Spleen (tissue), 11 donors: ENCODE measurements at regions not wholly inside any gene's neighbourhood (a gene's known extent, or its start where the extent isn't known, plus 50 kb on each side); places are given as distances from the start of the nearest gene placed in this dataset.
A peak's percentile ranks its signal among the peaks of the same experiment; 100 is the strongest.

ENCODE experiments used
- DNase-seq: peaks from one replicate; pipeline ENCODE4 v3.0.0-alpha.2; 2020
- H3K27ac ChIP-seq, 8 donors: fragments of 200-600 bp; sonication (generic) in 7 of 8; 1 replicate in 4 of 8; 2 replicates in 4 of 8; pipeline versions ENCODE4 v1.5.0 to v1.8.0; 2016 to 2021; ENCODE audit warnings: inconsistent platforms in 4 of 8, mild to moderate bottlenecking in 4 of 8, moderate library complexity in 1 of 8
- H3K27me3 ChIP-seq, 7 donors: fragments of 200-600 bp; sonication (generic) in 6 of 7; replicated peaks in 1 of 7; 1 replicate in 4 of 7; 2 replicates in 3 of 7; pipeline versions ENCODE4 v1.5.0 to v1.8.0; 2016 to 2021; ENCODE audit warnings: inconsistent platforms in 3 of 7, mild to moderate bottlenecking in 1 of 7
- H3K36me3 ChIP-seq, 6 donors: fragments of 200-600 bp; sonication (generic) in 5 of 6; 1 replicate in 4 of 6; 2 replicates in 2 of 6; pipeline versions ENCODE4 v1.5.0 to v1.8.0; 2016 to 2021; ENCODE audit warnings: inconsistent platforms in 2 of 6
- H3K4me1 ChIP-seq, 6 donors: fragments of 200-600 bp; sonication (generic) in 5 of 6; 1 replicate in 3 of 6; 2 replicates in 3 of 6; pipeline versions ENCODE4 v1.5.0 to v1.8.0; 2016 to 2021; ENCODE audit warnings: inconsistent platforms in 3 of 6
- H3K4me3 ChIP-seq, 8 donors: fragments of 200-600 bp; sonication (generic) in 7 of 8; 1 replicate in 4 of 8; 2 replicates in 4 of 8; pipeline versions ENCODE4 v1.5.0 to v1.8.0; 2016 to 2021; ENCODE audit warnings: inconsistent platforms in 4 of 8, mild to moderate bottlenecking in 4 of 8, moderate library complexity in 2 of 8
- H3K9me3 ChIP-seq, 8 donors: fragments of 200-600 bp; sonication (generic) in 7 of 8; 1 replicate in 4 of 8; 2 replicates in 4 of 8; pipeline versions ENCODE4 v1.5.0 to v1.8.0; 2016 to 2021; ENCODE audit warnings: inconsistent platforms in 4 of 8
- POLR2A ChIP-seq, 3 donors: fragments of 450-650 bp; IDR thresholded peaks; one replicate each; pipeline ENCODE4 v1.5.1; 2017; ENCODE audit warnings: antibody characterized with exemption in 3 of 3, mild to moderate bottlenecking in 1 of 3
- POLR2AphosphoS5 ChIP-seq, 3 donors: sonication (generic); formaldehyde crosslinking; IDR thresholded peaks; one replicate each; pipeline ENCODE4 v1.5.1; 2017; ENCODE audit warnings: antibody characterized with exemption in 3 of 3
- WGBS, 5 donors: extraction: QIAGEN DNeasy Blood & Tissue Kit in 3 of 5; methylation state at CpG; one replicate each; pipeline versions ENCODE4 v1.1.5 to v1.1.7; 2013 to 2018; 5-methylcytosine and 5-hydroxymethylcytosine counted together
- intact Hi-C: fragments of 100-400 bp; cut with DNase I; formaldehyde crosslinking; loops from one replicate; pipeline ENCODE4 v1.15.0; 2023; ENCODE audit warnings: low total_unique reads
- TF ChIP-seq, protein P1 (sequence below), 11 experiments: fragments of 200-600 bp in 7 of 11; fragments of 450-650 bp in 4 of 11; sonication (generic) in 4 of 11; IDR thresholded peaks in 8 of 11; conservative IDR thresholded peaks in 3 of 11; 1 replicate in 7 of 11; 2 replicates in 4 of 11; pipeline versions ENCODE4 v1.4.0 to v1.8.0; 2016 to 2021; ENCODE audit warnings: antibody characterized with exemption in 11 of 11, inconsistent platforms in 4 of 11, mild to moderate bottlenecking in 1 of 11
- donor health status: healthy with polysubstance abuse.
- donor health status: DM: no; HTN: no; CAD: no; lungs with moderate emphysema.
- donor health status: DM: no; HTN: no; CAD: no.
- donor health status: Bipolar disorder and iron deficiency.
- donor health status: healthy.
- donor health status: DM: no; HTN: no; CAD: no.
- donor health status: DM: yes; HTN: yes; CAD: no.

DNA sequence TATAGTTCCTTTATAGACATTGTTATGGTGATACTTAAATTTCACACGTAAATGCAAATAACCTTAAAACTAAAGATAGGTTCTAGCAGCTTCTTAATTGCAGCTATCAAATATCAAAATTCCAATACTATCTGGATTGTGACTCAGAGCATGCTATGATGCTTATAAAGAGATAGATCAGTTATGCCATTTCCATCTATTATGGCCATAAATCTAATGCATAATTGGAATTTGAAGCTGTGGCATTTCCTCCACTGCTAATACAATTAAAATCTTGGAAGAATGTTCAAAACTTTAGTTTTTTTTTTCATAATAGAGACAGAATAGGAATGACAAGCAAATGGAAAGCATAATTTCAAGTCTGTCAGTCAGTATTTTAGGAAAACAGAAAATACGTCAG is 220.8 kb upstream of the GALNT5 start:
- Histone ChIP-seq H3K27ac (no peak overlapping the region), H3K4me1 (no peaks in the 10 kb centered on the region), H3K9me3 (no peaks in the 10 kb centered on the region), H3K27me3 (no peaks in the 10 kb centered on the region), H3K36me3 (no peaks in the 10 kb centered on the region), H3K4me3 (no peak overlapping the region)
- 83 to 89% (median 85%) methylated on average over 2 of the region's 2 CpGs for WGBS, 5 donors
- intact Hi-C loops = no loop called here
- TF ChIP-seq POLR2AphosphoS5 (IDR thresholded peaks at IDR 0.05) (no peak), POLR2A (IDR thresholded peaks at IDR 0.05) (no peak)
- TF ChIP-seq, protein P1, sequence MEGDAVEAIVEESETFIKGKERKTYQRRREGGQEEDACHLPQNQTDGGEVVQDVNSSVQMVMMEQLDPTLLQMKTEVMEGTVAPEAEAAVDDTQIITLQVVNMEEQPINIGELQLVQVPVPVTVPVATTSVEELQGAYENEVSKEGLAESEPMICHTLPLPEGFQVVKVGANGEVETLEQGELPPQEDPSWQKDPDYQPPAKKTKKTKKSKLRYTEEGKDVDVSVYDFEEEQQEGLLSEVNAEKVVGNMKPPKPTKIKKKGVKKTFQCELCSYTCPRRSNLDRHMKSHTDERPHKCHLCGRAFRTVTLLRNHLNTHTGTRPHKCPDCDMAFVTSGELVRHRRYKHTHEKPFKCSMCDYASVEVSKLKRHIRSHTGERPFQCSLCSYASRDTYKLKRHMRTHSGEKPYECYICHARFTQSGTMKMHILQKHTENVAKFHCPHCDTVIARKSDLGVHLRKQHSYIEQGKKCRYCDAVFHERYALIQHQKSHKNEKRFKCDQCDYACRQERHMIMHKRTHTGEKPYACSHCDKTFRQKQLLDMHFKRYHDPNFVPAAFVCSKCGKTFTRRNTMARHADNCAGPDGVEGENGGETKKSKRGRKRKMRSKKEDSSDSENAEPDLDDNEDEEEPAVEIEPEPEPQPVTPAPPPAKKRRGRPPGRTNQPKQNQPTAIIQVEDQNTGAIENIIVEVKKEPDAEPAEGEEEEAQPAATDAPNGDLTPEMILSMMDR (IDR thresholded peaks at IDR 0.05 in 8 of 11, conservative IDR thresholded peaks at IDR 0.05 in 3 of 11) = no peak
- no peak for DNase-seq

DNA sequence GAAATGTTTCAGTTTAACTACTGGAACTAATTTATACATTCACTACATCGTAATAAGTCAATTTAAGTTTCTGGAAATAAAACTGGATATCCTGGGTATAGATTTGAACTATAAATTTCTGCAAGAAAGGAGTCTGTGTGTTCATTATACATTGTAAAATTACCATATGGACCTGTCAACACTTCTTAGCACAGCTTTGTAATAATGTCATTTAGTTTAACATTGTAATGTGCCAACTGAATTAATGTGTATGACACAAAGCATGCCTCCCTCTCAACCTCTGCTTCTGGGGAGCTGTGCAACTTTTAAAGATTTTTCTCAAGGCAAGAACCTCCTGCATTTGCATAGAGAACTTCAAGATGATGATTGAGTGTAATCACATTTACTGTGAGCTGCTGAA is 213.7 kb upstream of the GALNT5 start:
- DNase-seq = no peak
- Histone ChIP-seq H3K4me3 (no peak overlapping the region), H3K27me3 (no peaks in the 10 kb centered on the region), H3K36me3 (no peaks in the 10 kb centered on the region), H3K4me1 (no peaks in the 10 kb centered on the region), H3K9me3 (no peaks in the 10 kb centered on the region), H3K27ac (no peak overlapping the region)
- intact Hi-C loops = no loop called here
- TF ChIP-seq, protein P1 (IDR thresholded peaks at IDR 0.05 in 8 of 11, conservative IDR thresholded peaks at IDR 0.05 in 3 of 11) = no peak
- no peak for TF ChIP-seq POLR2AphosphoS5 (IDR thresholded peaks at IDR 0.05)
- TF ChIP-seq POLR2A (IDR thresholded peaks at IDR 0.05) = no peak
- 78 to 89% (median 79%) methylated on average over 1 of the region's 1 CpG for WGBS, 5 donors

DNA sequence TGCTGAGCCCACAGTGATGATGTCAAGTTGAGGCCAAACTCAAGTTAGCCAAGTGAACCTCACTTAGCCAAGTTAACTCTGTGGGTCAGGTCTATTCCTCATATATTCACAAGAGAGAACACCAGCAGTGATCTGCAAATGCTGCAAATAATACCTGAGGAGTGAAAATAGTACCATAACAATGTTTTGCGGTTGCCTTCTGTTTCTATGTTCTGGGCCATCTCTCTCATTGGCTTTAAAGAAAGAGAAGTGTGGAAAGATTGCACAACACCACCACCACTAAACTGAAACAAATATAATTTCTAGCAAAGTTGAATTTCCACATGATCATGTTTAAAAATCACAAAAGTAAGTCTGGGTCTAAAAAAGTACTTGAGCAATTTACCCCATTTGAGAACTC is 211.1 kb upstream of the GALNT5 start:
- no peak overlapping the region for H3K4me3 ChIP-seq
- WGBS, 5 donors = 88 to 97% (median 93%) methylated on average over 1 of the region's 1 CpG
- no peaks in the 10 kb centered on the region for H3K9me3 ChIP-seq
- no peaks in the 10 kb centered on the region for H3K36me3 ChIP-seq
- no peaks in the 10 kb centered on the region for H3K4me1 ChIP-seq
- DNase-seq = no peak
- TF ChIP-seq POLR2A (IDR thresholded peaks at IDR 0.05) (no peak), POLR2AphosphoS5 (IDR thresholded peaks at IDR 0.05) (no peak)
- TF ChIP-seq, protein P1 (IDR thresholded peaks at IDR 0.05 in 8 of 11, conservative IDR thresholded peaks at IDR 0.05 in 3 of 11) = no peak
- no peak overlapping the region for H3K27ac ChIP-seq
- intact Hi-C loops = no loop called here
- H3K27me3 ChIP-seq = no peaks in the 10 kb centered on the region

DNA sequence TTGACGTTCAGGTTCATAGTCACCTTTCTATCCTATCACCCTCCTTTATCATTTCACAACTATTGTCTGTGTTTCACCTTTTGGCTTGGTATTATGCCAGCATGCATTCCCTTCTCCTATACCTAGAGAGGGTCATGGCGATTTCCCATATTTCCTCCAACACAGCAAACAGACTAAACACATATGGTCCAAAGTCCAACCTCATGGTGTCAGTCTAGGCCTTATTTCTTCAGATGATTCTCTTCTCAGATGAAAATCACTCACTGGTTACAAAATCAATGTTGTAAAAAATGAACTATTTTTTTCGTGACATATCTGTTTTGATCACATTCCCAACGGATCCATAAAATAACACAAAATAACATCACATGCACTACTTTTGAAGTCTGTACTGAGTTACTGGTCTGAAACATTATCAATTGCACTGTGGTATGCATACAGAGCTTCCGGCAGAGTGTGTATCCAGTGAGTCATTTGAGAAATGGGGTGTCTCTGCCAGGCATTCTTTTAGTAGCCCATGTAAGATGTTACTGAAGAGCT is 204.8 kb upstream of the GALNT5 start:
- WGBS, 5 donors = 81 to 93% (median 86%) methylated on average over 5 of the region's 5 CpGs
- H3K4me1 ChIP-seq = peaks cover 0 to 3% (median 0%) of the 10 kb centered on the region in 6 donors
- H3K9me3 ChIP-seq = no peaks in the 10 kb centered on the region
- H3K27me3 ChIP-seq = no peaks in the 10 kb centered on the region
- no peak for TF ChIP-seq POLR2AphosphoS5 (IDR thresholded peaks at IDR 0.05)
- TF ChIP-seq, protein P1 (IDR thresholded peaks at IDR 0.05 in 8 of 11, conservative IDR thresholded peaks at IDR 0.05 in 3 of 11) = no peak
- no peak for TF ChIP-seq POLR2A (IDR thresholded peaks at IDR 0.05)
- no peaks in the 10 kb centered on the region for H3K36me3 ChIP-seq
- H3K27ac ChIP-seq = peak overlapping the region in 1 of 8 donors; percentile 67
- no peak for DNase-seq
- intact Hi-C loops = no loop called here
- H3K4me3 ChIP-seq = no peak overlapping the region
